A673 (cell line): ENCODE measurements at regions not wholly inside any gene's neighbourhood (a gene's known extent, or its start where the extent isn't known, plus 50 kb on each side); places are given as distances from the start of the nearest gene placed in this dataset.
A peak's percentile ranks its signal among the peaks of the same experiment; 100 is the strongest.

Experiments
- BruUV-seq: library from RNA; stranded (reverse); fragments of 400-500 nt; replicated peaks from 2 replicates; lab custom pipeline; 2021; lab: Mats Ljungman, UMichigan
- CTCF ChIA-PET: fragments of 300-600 bp; sonication (Branson Sonifier 250); formaldehyde crosslinking; loops from one replicate; lab custom pipeline; 2022; ENCODE audit warnings: antibody characterized with exemption; lab: Charles Lee
- POLR2A ChIA-PET: fragments of 300-600 bp; sonication (Branson Sonifier 250); formaldehyde crosslinking; loops from one replicate; lab custom pipeline; 2022; ENCODE audit warnings: antibody characterized with exemption; ENCODE audit not compliant: low non-redundant PET; lab: Charles Lee
- DNase-seq: peaks from one replicate; pipeline ENCODE4 v3.0.0-alpha.2; 2015; ENCODE audit warnings: low spot score
- H3K27ac ChIP-seq: fragments of 200-600 bp; sonication (generic); 2 replicates; pipeline ENCODE4 v1.5.1; 2016; ENCODE audit warnings: mixed run types, low read depth, mild to moderate bottlenecking, mixed read lengths, antibody characterized with exemption, low read length; ENCODE audit not compliant: poor library complexity, severe bottlenecking
- H3K27me3 ChIP-seq: fragments of 200-600 bp; sonication (generic); replicated peaks from 2 replicates; pipeline ENCODE4 v1.6.1; 2017; ENCODE audit warnings: mixed run types, low read depth, mild to moderate bottlenecking, mixed read lengths, antibody characterized with exemption, low read length; ENCODE audit not compliant: insufficient read depth, poor library complexity
- H3K36me3 ChIP-seq: fragments of 200-600 bp; sonication (generic); 2 replicates; pipeline ENCODE4 v1.6.1; 2016; ENCODE audit warnings: mixed run types, mild to moderate bottlenecking, mixed read lengths, antibody characterized with exemption, low read length; ENCODE audit not compliant: insufficient read depth, poor library complexity, severe bottlenecking
- H3K4me1 ChIP-seq: fragments of 200-600 bp; sonication (generic); 2 replicates; pipeline ENCODE4 v1.6.1; 2017; ENCODE audit warnings: mixed run types, mild to moderate bottlenecking, mixed read lengths, antibody characterized with exemption, low read length; ENCODE audit not compliant: insufficient read depth, poor library complexity, severe bottlenecking
- H3K4me3 ChIP-seq: fragments of 200-600 bp; sonication (generic); 2 replicates; pipeline ENCODE4 v1.5.1; 2016; ENCODE audit warnings: low read depth, mixed run types, mild to moderate bottlenecking, mixed read lengths, low read length; ENCODE audit not compliant: poor library complexity, severe bottlenecking
- H3K9me3 ChIP-seq: fragments of 200-600 bp; sonication (generic); 2 replicates; pipeline ENCODE4 v1.6.1; 2016; ENCODE audit warnings: mixed run types, low read depth, mild to moderate bottlenecking, mixed read lengths, antibody characterized with exemption, low read length; ENCODE audit not compliant: poor library complexity, severe bottlenecking
- CTCF ChIP-seq: fragments of 300-800, 200-600 bp; sonication (generic); conservative IDR thresholded peaks from 2 replicates; pipeline ENCODE4 v1.5.1; 2017; ENCODE audit warnings: low read depth, mild to moderate bottlenecking, antibody characterized with exemption, low read length, moderate library complexity, mixed read lengths
- EZH2 ChIP-seq: fragments of 200-600 bp; sonication (generic); IDR thresholded peaks from 2 replicates; pipeline ENCODE4 v1.6.1; 2017; ENCODE audit warnings: borderline replicate concordance, low read depth, mild to moderate bottlenecking, mixed read lengths, antibody characterized with exemption, low read length; ENCODE audit not compliant: poor library complexity, severe bottlenecking
- intact Hi-C: fragments of 100-400 bp; cut with micrococcal nuclease; formaldehyde crosslinking; loops from one replicate; pipeline ENCODE4 v1.10.0; 2022; ENCODE audit not compliant: unreplicated experiment

- DNase-seq = no peak
- intact Hi-C loops = no loop called here
- BruUV-seq = no TSS peak
- ChIA-PET POLR2A (no interaction called here), CTCF (no interaction called here)
- H3K27me3 ChIP-seq = no peaks in the 10 kb centered on the region
- no peak overlapping the region for H3K4me3 ChIP-seq
- TF ChIP-seq CTCF = no peak
- no peak for TF ChIP-seq EZH2
- H3K4me1 ChIP-seq = no peaks in the 10 kb centered on the region
- H3K36me3 ChIP-seq = no peaks in the 10 kb centered on the region
- no peaks in the 10 kb centered on the region for H3K9me3 ChIP-seq
- no peak overlapping the region for H3K27ac ChIP-seq
These were observed 1106.8 kb downstream of the BRD1 start for GRCh38 chr22:48720662-48721394.

GRCh38 chr22:48719978-48720661 lies 1107.6 kb downstream of the BRD1 start:
- DNase-seq = peak; percentile 24
- no peaks in the 10 kb centered on the region for H3K27me3 ChIP-seq
- H3K27ac ChIP-seq = no peak overlapping the region
- no TSS peak for BruUV-seq
- H3K9me3 ChIP-seq = no peaks in the 10 kb centered on the region
- H3K4me3 ChIP-seq = no peak overlapping the region
- peaks cover 5% of the 10 kb centered on the region for H3K36me3 ChIP-seq
- H3K4me1 ChIP-seq = no peaks in the 10 kb centered on the region
- intact Hi-C loops = no loop called here
- ChIA-PET POLR2A (no interaction called here), CTCF (no interaction called here)
- TF ChIP-seq EZH2 (no peak), CTCF (peak; percentile 55)

- no peaks in the 10 kb centered on the region for H3K27me3 ChIP-seq
- TF ChIP-seq EZH2 (no peak), CTCF (no peak)
- H3K4me1 ChIP-seq = no peaks in the 10 kb centered on the region
- ChIA-PET POLR2A (no interaction called here), CTCF (no interaction called here)
- no TSS peak for BruUV-seq
- DNase-seq = no peak
- H3K9me3 ChIP-seq = peaks cover 3% of the 10 kb centered on the region
- intact Hi-C loops = no loop called here
- H3K36me3 ChIP-seq = peaks cover 17% of the 10 kb centered on the region
- no peak overlapping the region for H3K4me3 ChIP-seq
- no peak overlapping the region for H3K27ac ChIP-seq
These were observed 1108.7 kb downstream of the BRD1 start for GRCh38 chr22:48718818-48719500.
